NB4 (cell line): ENCODE measurements at regions not wholly inside any gene's neighbourhood (a gene's known extent, or its start where the extent isn't known, plus 50 kb on each side); places are given as distances from the start of the nearest gene placed in this dataset.

Experiments used
- DNase-seq: peaks from one replicate; pipeline ENCODE4 v3.0.0; 2010; ENCODE audit warnings: low read depth
- H3K4me3 ChIP-seq: one replicate; pipeline ENCODE4 v1.5.1; 2011; ENCODE audit warnings: mild to moderate bottlenecking, low read depth, low read length, moderate library complexity
- MAX ChIP-seq: IDR thresholded peaks from 2 replicates; pipeline ENCODE4 v1.6.1; 2011; ENCODE audit warnings: low read depth, low read length
- MYC ChIP-seq: IDR thresholded peaks from 2 replicates; pipeline ENCODE4 v1.6.1; 2011; ENCODE audit warnings: low read depth, low read length
- POLR2A ChIP-seq: IDR thresholded peaks from 2 replicates; pipeline ENCODE4 v1.6.1; 2011; ENCODE audit warnings: mild to moderate bottlenecking; ENCODE audit not compliant: insufficient read length; ENCODE audit errors: extremely low read depth
- TF ChIP-seq, protein P1 (sequence below): IDR thresholded peaks from one replicate; pipeline ENCODE4 v1.5.1; 2012; ENCODE audit warnings: low read depth, low read length

DNA sequence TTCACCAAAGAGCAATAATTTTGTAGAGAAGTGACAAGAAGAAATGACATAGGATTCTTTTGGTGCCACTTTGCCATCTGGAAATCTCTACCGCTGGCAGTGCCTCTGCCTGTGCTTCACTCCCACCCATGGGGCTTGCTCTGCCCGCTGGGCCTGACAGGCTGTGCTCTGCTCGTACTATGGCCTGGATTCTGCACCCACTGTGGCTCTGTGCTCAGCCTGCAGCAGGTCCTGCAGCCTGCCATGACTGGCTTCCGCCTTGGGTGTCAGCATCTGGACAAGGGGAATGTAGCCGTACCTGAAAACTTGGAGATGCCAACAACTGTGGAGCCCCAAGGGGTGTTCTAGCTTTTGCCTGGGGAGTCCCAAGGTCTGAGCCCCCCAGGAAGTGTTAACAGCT, 792.3 kb downstream of the CDH8 start:
- TF ChIP-seq POLR2A (no peak), MYC (no peak), MAX (no peak)
- H3K4me3 ChIP-seq = no peak overlapping the region
- DNase-seq = no peak

DNA sequence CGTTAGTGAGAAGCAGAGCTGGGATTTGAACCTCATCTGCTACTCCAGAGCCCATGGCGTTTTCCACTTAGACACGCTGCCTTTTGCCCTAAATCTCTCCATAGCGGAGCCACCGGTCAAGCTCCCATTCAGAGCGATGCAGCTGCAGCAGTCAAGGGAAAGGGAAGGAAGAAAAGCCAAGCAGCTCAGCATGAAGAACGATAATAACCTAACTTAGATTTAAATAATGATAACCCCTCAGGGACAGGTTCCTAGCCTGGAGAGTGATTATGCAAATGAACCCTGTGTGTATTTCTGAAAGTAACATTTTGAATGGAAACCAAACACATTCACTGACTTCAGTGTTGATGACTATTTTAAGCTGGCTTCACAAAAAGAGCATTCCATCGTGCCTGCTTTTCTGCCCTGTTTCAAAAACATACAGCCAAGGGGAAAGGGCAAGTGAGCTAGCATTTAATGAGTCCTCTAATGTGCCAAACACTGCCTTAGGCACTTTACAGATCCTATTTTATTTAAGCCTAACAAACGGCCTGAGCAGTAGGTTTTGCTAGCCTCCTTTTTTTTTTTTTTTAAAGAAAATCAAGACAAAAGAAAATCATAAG, 798.3 kb downstream of the CDH8 start:
- H3K4me3 ChIP-seq = no peak overlapping the region
- no peak for TF ChIP-seq MAX
- TF ChIP-seq POLR2A = no peak
- no peak for TF ChIP-seq MYC
- TF ChIP-seq, protein P1, sequence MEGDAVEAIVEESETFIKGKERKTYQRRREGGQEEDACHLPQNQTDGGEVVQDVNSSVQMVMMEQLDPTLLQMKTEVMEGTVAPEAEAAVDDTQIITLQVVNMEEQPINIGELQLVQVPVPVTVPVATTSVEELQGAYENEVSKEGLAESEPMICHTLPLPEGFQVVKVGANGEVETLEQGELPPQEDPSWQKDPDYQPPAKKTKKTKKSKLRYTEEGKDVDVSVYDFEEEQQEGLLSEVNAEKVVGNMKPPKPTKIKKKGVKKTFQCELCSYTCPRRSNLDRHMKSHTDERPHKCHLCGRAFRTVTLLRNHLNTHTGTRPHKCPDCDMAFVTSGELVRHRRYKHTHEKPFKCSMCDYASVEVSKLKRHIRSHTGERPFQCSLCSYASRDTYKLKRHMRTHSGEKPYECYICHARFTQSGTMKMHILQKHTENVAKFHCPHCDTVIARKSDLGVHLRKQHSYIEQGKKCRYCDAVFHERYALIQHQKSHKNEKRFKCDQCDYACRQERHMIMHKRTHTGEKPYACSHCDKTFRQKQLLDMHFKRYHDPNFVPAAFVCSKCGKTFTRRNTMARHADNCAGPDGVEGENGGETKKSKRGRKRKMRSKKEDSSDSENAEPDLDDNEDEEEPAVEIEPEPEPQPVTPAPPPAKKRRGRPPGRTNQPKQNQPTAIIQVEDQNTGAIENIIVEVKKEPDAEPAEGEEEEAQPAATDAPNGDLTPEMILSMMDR = no peak
- DNase-seq = no peak

- H3K4me3 ChIP-seq = no peak overlapping the region
- DNase-seq = no peak
- TF ChIP-seq, protein P1 = no peak
- no peak for TF ChIP-seq MYC
- no peak for TF ChIP-seq MAX
- no peak for TF ChIP-seq POLR2A
These were observed 802.5 kb downstream of the CDH8 start for GRCh38 chr16:61233713-61234112.

DNA sequence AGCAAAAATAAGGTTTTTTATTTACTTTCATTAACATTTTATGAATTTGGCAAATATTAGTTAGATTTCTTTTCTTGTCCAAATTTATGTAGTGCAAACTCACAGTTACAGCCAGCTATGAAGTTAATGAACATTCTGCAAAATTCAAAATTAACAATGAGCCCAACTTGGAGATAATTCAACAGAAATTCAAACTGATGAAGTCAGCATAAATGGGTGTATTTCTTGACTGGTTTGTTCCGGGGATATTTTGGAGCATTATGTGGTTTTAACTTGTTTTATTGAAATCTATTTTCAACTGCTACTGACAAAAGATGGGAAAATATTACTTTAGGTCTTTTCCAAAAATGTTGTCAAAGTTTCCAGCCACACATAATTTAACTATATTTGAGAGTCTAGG, 807.9 kb downstream of the CDH8 start:
- no peak for TF ChIP-seq MYC
- TF ChIP-seq, protein P1 = no peak
- TF ChIP-seq POLR2A = no peak
- TF ChIP-seq MAX = no peak
- H3K4me3 ChIP-seq = no peak overlapping the region
- no peak for DNase-seq

GRCh38 chr16:61215605-61216004, 820.6 kb downstream of the CDH8 start:
- TF ChIP-seq MYC (no peak), MAX (no peak)
- DNase-seq = no peak
- H3K4me3 ChIP-seq = no peak overlapping the region

GRCh38 chr16:61214780-61215179, 821.5 kb downstream of the CDH8 start:
- no peak for DNase-seq
- H3K4me3 ChIP-seq = no peak overlapping the region
- TF ChIP-seq, protein P1 = no peak
- TF ChIP-seq MAX (no peak), MYC (no peak), POLR2A (no peak)

DNA sequence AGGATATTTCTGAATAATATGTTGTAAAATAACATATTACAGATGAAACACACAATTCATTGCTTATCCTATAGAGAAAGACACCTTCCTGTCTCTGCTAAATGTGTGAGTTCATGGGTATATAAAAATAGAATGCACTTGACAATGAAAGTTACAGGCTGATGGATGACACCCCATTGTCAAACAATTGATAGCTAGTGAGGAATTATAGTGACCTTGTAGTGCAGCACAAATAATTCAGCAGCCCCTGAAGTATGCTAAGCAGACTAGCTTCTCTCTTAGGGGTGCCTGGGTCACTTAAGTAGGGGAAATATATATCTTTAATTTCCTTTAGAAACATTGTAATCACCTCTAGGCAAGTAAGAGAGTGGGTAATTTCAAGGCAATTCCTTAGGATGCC, 826.2 kb downstream of the CDH8 start:
- H3K4me3 ChIP-seq = no peak overlapping the region
- no peak for DNase-seq
- TF ChIP-seq MAX = no peak
- TF ChIP-seq, protein P1 = no peak
- TF ChIP-seq MYC = no peak
- TF ChIP-seq POLR2A = no peak
